GM12865 (cell line): ENCODE measurements at regions not wholly inside any gene's neighbourhood (a gene's known extent, or its start where the extent isn't known, plus 50 kb on each side); places are given as distances from the start of the nearest gene placed in this dataset.

Experiments used
- DNase-seq: peaks from one replicate; pipeline ENCODE4 v3.0.0; 2010; ENCODE audit warnings: low read depth
- H3K4me3 ChIP-seq: 2 replicates; pipeline ENCODE4 v1.5.1; 2011; ENCODE audit warnings: mild to moderate bottlenecking, low read depth, low read length, control low read depth
- TF ChIP-seq, protein P1 (sequence below): IDR thresholded peaks from 2 replicates; pipeline ENCODE4 v1.5.1; 2011; ENCODE audit warnings: low read length, control low read depth, low read depth, inconsistent platforms; ENCODE audit not compliant: insufficient read depth; ENCODE audit errors: missing control alignments

GRCh38 chr1:96349896-96350295 lies 371.7 kb upstream of the PTBP2 start:
- no peak for DNase-seq
- TF ChIP-seq, protein P1, sequence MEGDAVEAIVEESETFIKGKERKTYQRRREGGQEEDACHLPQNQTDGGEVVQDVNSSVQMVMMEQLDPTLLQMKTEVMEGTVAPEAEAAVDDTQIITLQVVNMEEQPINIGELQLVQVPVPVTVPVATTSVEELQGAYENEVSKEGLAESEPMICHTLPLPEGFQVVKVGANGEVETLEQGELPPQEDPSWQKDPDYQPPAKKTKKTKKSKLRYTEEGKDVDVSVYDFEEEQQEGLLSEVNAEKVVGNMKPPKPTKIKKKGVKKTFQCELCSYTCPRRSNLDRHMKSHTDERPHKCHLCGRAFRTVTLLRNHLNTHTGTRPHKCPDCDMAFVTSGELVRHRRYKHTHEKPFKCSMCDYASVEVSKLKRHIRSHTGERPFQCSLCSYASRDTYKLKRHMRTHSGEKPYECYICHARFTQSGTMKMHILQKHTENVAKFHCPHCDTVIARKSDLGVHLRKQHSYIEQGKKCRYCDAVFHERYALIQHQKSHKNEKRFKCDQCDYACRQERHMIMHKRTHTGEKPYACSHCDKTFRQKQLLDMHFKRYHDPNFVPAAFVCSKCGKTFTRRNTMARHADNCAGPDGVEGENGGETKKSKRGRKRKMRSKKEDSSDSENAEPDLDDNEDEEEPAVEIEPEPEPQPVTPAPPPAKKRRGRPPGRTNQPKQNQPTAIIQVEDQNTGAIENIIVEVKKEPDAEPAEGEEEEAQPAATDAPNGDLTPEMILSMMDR, result no peak
- H3K4me3 ChIP-seq, result no peak overlapping the region

GRCh38 chr1:96352733-96353132 lies 368.9 kb upstream of the PTBP2 start:
- no peak overlapping the region for H3K4me3 ChIP-seq
- DNase-seq, result no peak
- TF ChIP-seq, protein P1, result no peak

DNA sequence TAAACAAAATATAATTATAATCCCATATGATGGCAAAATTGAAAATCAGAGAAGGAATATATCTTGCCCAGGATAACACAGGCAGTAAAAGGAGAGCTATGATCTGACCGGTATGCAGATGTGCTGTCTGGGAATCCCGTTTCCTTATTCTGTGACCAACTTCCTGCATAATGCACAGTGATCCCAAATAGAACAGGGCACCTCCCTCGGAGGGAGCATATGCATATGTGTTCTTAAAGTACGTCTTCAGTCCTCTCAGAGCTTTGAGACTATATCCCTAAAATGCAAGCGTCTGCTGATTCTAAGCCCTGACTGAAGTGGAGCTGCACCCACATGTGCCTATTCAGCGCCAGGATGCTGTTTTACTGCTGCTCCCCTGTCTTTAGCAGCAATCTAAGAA lies 366.1 kb upstream of the PTBP2 start:
- TF ChIP-seq, protein P1, result no peak
- DNase-seq, result no peak
- no peak overlapping the region for H3K4me3 ChIP-seq

DNA sequence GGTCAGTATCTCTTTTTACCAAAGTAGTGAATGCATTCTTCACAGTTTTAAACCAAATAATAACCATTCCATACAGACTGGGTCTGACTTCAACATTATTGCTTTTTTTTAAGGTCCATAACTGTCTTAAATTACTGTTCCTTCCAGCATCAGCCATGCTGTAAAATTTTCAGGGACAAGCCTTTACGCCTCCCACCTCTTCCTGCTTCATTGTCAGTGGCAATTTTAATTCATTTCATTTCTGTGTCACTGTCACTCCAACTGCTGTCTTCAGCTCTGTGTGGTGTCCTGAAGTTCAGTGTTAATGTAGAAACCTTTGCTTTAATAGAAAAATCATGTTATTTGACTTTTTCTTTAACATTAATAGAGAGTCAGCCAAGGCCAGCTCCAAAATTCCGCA lies 365.6 kb upstream of the PTBP2 start:
- H3K4me3 ChIP-seq, result no peak overlapping the region
- TF ChIP-seq, protein P1, result no peak
- DNase-seq, result no peak

DNA sequence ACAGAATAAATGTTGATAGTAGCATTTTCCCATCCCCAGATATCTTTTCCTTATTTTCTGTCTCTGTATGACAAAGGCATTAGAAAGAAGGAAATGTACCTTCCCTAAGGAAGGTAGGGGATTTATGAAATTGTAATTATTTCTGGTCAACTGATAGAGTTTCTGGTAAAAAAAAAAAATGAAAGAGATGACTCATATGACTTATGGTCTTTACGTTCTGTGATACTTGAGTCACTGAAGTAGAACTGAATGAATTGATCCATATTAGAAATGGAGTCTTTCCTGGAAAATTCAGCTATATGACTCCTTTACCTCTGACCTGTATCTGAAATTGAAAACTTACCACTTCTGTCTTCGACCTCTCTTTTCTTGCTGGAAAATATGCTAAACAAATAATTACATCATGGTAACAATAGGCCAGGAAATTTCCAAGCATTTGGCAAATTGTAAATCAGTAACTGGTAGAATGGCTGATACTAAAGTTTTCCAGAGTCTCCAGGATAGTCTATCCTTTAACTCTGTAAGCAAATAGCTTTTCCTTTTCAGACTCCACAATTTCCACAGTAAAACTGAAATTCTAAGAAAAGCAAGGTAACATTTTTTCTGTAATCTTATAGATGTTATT lies 364.3 kb upstream of the PTBP2 start:
- TF ChIP-seq, protein P1, result no peak
- H3K4me3 ChIP-seq, result no peak overlapping the region
- DNase-seq, result no peak

DNA sequence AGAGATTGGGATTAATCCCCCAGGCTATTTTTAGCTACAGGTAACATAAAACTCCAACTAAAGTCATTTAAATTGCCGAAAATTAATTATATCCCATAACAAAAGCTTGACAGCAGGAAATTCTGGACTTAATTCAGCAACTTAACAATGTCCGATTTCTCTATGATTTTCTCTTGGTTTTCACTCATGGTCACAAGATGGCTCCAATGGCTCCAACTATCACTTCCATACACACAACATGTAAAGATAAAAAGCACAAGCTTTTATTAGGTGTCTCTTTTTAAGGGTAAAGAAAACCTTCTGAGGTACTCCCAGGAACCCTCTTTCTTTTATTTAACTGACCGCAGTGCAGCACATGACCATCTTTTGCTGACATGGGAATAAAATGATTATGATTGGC lies 363.5 kb upstream of the PTBP2 start:
- TF ChIP-seq, protein P1, result no peak
- no peak overlapping the region for H3K4me3 ChIP-seq
- DNase-seq, result no peak
